Transverse colon (tissue), 3 donors: ENCODE measurements at regions not wholly inside any gene's neighbourhood (a gene's known extent, or its start where the extent isn't known, plus 50 kb on each side); places are given as distances from the start of the nearest gene placed in this dataset.

ENCODE experiments used
- EP300 ChIP-seq: sonication (generic); formaldehyde crosslinking; IDR thresholded peaks from one replicate; pipeline ENCODE4 v1.6.1; 2017; ENCODE audit warnings: antibody characterized with exemption, low read depth
- TF ChIP-seq, protein P1 (sequence below), 5 experiments: fragments of 200-600 bp in 3 of 5; fragments of 450-650 bp in 2 of 5; sonication (generic) in 3 of 5; IDR thresholded peaks; 1 replicate in 2 of 5; 2 replicates in 3 of 5; pipeline ENCODE4 v1.5.1; 2016 to 2017; ENCODE audit warnings: antibody characterized with exemption in 5 of 5, inconsistent platforms in 3 of 5, mild to moderate bottlenecking in 2 of 5, moderate library complexity in 1 of 5

DNA sequence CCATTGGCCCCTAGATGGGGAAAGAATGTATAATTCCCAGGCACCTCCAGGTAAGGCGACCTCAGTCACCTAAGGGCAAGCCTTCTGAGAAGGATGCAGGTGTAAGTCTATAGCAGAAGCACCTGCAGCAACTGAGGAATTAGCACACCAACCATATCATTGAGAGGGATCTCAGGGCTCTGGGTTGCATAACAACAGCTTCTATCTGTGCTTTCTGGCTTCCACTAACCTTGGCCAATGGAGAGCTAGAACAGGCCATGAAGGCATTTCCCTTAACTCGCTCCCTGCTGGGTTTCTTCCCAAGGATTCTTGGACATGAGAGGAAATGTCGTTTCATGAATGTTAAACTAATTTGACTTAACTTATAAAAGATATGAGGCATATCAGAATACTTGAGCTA is 177.8 kb upstream of the GK2 start:
- TF ChIP-seq, protein P1, sequence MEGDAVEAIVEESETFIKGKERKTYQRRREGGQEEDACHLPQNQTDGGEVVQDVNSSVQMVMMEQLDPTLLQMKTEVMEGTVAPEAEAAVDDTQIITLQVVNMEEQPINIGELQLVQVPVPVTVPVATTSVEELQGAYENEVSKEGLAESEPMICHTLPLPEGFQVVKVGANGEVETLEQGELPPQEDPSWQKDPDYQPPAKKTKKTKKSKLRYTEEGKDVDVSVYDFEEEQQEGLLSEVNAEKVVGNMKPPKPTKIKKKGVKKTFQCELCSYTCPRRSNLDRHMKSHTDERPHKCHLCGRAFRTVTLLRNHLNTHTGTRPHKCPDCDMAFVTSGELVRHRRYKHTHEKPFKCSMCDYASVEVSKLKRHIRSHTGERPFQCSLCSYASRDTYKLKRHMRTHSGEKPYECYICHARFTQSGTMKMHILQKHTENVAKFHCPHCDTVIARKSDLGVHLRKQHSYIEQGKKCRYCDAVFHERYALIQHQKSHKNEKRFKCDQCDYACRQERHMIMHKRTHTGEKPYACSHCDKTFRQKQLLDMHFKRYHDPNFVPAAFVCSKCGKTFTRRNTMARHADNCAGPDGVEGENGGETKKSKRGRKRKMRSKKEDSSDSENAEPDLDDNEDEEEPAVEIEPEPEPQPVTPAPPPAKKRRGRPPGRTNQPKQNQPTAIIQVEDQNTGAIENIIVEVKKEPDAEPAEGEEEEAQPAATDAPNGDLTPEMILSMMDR (IDR thresholded peaks at IDR 0.05), result no peak
- TF ChIP-seq EP300, result no peak
